ENCODE measurements at regions not wholly inside any gene's neighbourhood (a gene's known extent, or its start where the extent isn't known, plus 50 kb on each side); places are given as distances from the start of the nearest gene placed in this dataset.

- ChIA-PET CTCF (ENCODE audit: low intra/inter-chr PET ratio, low total read pairs) (no interaction called here), POLR2A (no interaction called here)
- Histone ChIP-seq H3K9ac (ENCODE audit: insufficient read depth, low read depth, low read length) (no peak overlapping the region), H3K27me3 (ENCODE audit: control insufficient read depth in 1 of 2, insufficient read depth in 2 of 2, low read length in 2 of 2) (peaks cover 7 to 63% of the 10 kb centered on the region in 2 experiments), H3K79me2 (ENCODE audit: insufficient read depth, low read length) (no peaks in the 10 kb centered on the region), H3K4me3 (replicated peaks in 1 of 3; ENCODE audit: insufficient read depth in 1 of 3, low read depth in 2 of 3, low read length in 3 of 3) (no peak overlapping the region), H3K4me2 (ENCODE audit: low read depth, low read length) (no peak overlapping the region), H2AFZ (ENCODE audit: low read length) (no peak overlapping the region), H4K20me1 (ENCODE audit: insufficient read depth, low read length) (no peaks in the 10 kb centered on the region), H3K9me3 (ENCODE audit: low read length) (no peaks in the 10 kb centered on the region), H3K4me1 (ENCODE audit: insufficient read depth, low read length) (no peaks in the 10 kb centered on the region), H3K27ac (ENCODE audit: extremely low read length, insufficient read depth, low read length) (no peak overlapping the region), H3K36me3 (replicated peaks in 1 of 2; ENCODE audit: control insufficient read depth in 1 of 2, insufficient read depth in 2 of 2, low read length in 2 of 2) (no peaks in the 10 kb centered on the region)
- DNase-seq (ENCODE audit: low spot score): no peak
- FAIRE-seq: no peak
- intact Hi-C loops (cut with micrococcal nuclease; ENCODE audit: unreplicated experiment): no loop called here
- in situ Hi-C loops (cut with HindIII; ENCODE audit: extremely low pct_ligation_motif_present, low pct_unique_long_range_greater_than_20kb): no loop called here
- TF ChIP-seq MTA1 (CRISPR knock-in tag; IDR thresholded peaks at IDR 0.05; ENCODE audit: borderline replicate concordance): no peak
- TF ChIP-seq SAFB2 (CRISPR knock-in tag; IDR thresholded peaks at IDR 0.05; ENCODE audit: borderline replicate concordance, low read depth): no peak
- BruUV-seq (replicated peaks): no TSS peak
- ATAC-seq: no peak
- 29% methylated on average over 18 of the region's 20 CpGs for WGBS (ENCODE audit: low lambda C conversion rate)
These were observed 215.4 kb upstream of the RTL1 start for GRCh38 chr14:101118746-101119591.

- intact Hi-C loops (cut with micrococcal nuclease; ENCODE audit: unreplicated experiment) (no loop called here), in situ Hi-C loops (cut with HindIII; ENCODE audit: extremely low pct_ligation_motif_present, low pct_unique_long_range_greater_than_20kb) (no loop called here)
- CTCF ChIA-PET (ENCODE audit: low intra/inter-chr PET ratio, low total read pairs): no interaction called here
- Histone ChIP-seq H4K20me1 (ENCODE audit: insufficient read depth, low read length) (no peaks in the 10 kb centered on the region), H3K36me3 (replicated peaks in 1 of 2; ENCODE audit: control insufficient read depth in 1 of 2, insufficient read depth in 2 of 2, low read length in 2 of 2) (no peaks in the 10 kb centered on the region), H2AFZ (ENCODE audit: low read length) (no peak overlapping the region), H3K9me3 (ENCODE audit: low read length) (no peaks in the 10 kb centered on the region), H3K4me2 (ENCODE audit: low read depth, low read length) (no peak overlapping the region), H3K27me3 (ENCODE audit: control insufficient read depth in 1 of 2, insufficient read depth in 2 of 2, low read length in 2 of 2) (peaks cover 11 to 61% of the 10 kb centered on the region in 2 experiments), H3K4me3 (replicated peaks in 1 of 3; ENCODE audit: insufficient read depth in 1 of 3, low read depth in 2 of 3, low read length in 3 of 3) (no peak overlapping the region), H3K27ac (ENCODE audit: extremely low read length, insufficient read depth, low read length) (no peak overlapping the region), H3K4me1 (ENCODE audit: insufficient read depth, low read length) (no peaks in the 10 kb centered on the region), H3K79me2 (ENCODE audit: insufficient read depth, low read length) (no peaks in the 10 kb centered on the region), H3K9ac (ENCODE audit: insufficient read depth, low read depth, low read length) (no peak overlapping the region)
- FAIRE-seq: no peak
- ATAC-seq: no peak
- WGBS (ENCODE audit: low lambda C conversion rate): 19% methylated on average over 17 of the region's 20 CpGs
- BruUV-seq (replicated peaks): no TSS peak
- DNase-seq (ENCODE audit: low spot score): no peak
- TF ChIP-seq MAFK (conservative IDR thresholded peaks at IDR 0.05 in 1 of 2, IDR thresholded peaks at IDR 0.05 in 1 of 2; ENCODE audit: low read length in 2 of 2) (no peak), POLR2A (IDR thresholded peaks at IDR 0.05; ENCODE audit: insufficient read depth in 1 of 2, low read depth in 2 of 2, low read length in 2 of 2) (no peak)
- POLR2A ChIA-PET: no interaction called here
These were observed 216.5 kb upstream of the RTL1 start for GRCh38 chr14:101119830-101120571.
